IMR-90 (cell line): ENCODE measurements at regions not wholly inside any gene's neighbourhood (a gene's known extent, or its start where the extent isn't known, plus 50 kb on each side); places are given as distances from the start of the nearest gene placed in this dataset.

ENCODE experiments used
- ATAC-seq: fragments of 200-7000 bp; cut with Tn5 transposase; 2 replicates; pipeline ENCODE4 v1.9.1; 2020; ENCODE audit warnings: low read depth, mild to moderate bottlenecking, moderate library complexity
- BruUV-seq: library from RNA; stranded (reverse); fragments of 400-500 nt; replicated peaks from 2 replicates; lab custom pipeline; 2021; lab: Mats Ljungman, UMichigan
- CTCF ChIA-PET: fragments of 300-600 bp; formaldehyde crosslinking; extraction: SDS; loops from one replicate; lab custom pipeline; 2021; ENCODE audit warnings: antibody characterized with exemption; lab: Yijun Ruan, JAX
- POLR2A ChIA-PET: fragments of 300-600 bp; sonication (Branson Sonifier 250); formaldehyde crosslinking; loops from one replicate; lab custom pipeline; 2022; ENCODE audit warnings: antibody characterized with exemption; ENCODE audit not compliant: unreplicated experiment; lab: Charles Lee
- DNase-seq: peaks from one replicate; pipeline ENCODE4 v3.0.0; 2013
- H2AFZ ChIP-seq: replicated peaks from 2 replicates; pipeline ENCODE3; 2013; ENCODE audit warnings: low read length, mild to moderate bottlenecking; ENCODE audit not compliant: poor library complexity
- H2AK5ac ChIP-seq: 2 replicates; pipeline ENCODE4 v1.6.1; 2013; ENCODE audit warnings: low read depth, low read length, inconsistent platforms
- H2AK9ac ChIP-seq: replicated peaks from 2 replicates; pipeline ENCODE3; 2013; ENCODE audit warnings: mild to moderate bottlenecking, low read depth, low read length, moderate library complexity; ENCODE audit not compliant: poor library complexity
- H2BK120ac ChIP-seq: 2 replicates; pipeline ENCODE4 v1.6.1; 2013; ENCODE audit warnings: low read depth, low read length, inconsistent platforms
- H2BK15ac ChIP-seq: 3 replicates; pipeline ENCODE4 v1.6.1; 2013; ENCODE audit warnings: low read depth, low read length, inconsistent platforms
- H2BK20ac ChIP-seq: 2 replicates; pipeline ENCODE4 v1.6.1; 2013; ENCODE audit warnings: low read depth, mild to moderate bottlenecking, inconsistent platforms, low read length, moderate library complexity
- H2BK5ac ChIP-seq: 2 replicates; pipeline ENCODE4 v1.6.1; 2013; ENCODE audit warnings: mild to moderate bottlenecking, low read depth, low read length, inconsistent platforms; ENCODE audit not compliant: poor library complexity, severe bottlenecking
- H3K14ac ChIP-seq: replicated peaks from 2 replicates; pipeline ENCODE4 v1.6.1; 2013; ENCODE audit warnings: low read depth, low read length, inconsistent platforms
- H3K18ac ChIP-seq: 2 replicates; pipeline ENCODE4 v1.6.1; 2013; ENCODE audit warnings: low read depth, low read length, control low read depth
- H3K23ac ChIP-seq: 2 replicates; pipeline ENCODE4 v1.6.1; 2013; ENCODE audit warnings: low read depth, low read length, inconsistent platforms
- H3K27ac ChIP-seq: 2 replicates; pipeline ENCODE4 v1.5.1; 2013; ENCODE audit warnings: mild to moderate bottlenecking, control low read depth, low read length; ENCODE audit not compliant: insufficient read depth
- H3K27me3 ChIP-seq: 2 replicates; pipeline ENCODE4 v1.6.1; 2013; ENCODE audit warnings: low read length; ENCODE audit not compliant: control insufficient read depth, insufficient read depth
- H3K36me3 ChIP-seq: 2 replicates; pipeline ENCODE4 v1.6.1; 2013; ENCODE audit warnings: low read length, mixed read lengths; ENCODE audit not compliant: control insufficient read depth, insufficient read depth
- H3K4ac ChIP-seq: 2 replicates; pipeline ENCODE4 v1.6.1; 2013; ENCODE audit warnings: low read depth, low read length, inconsistent platforms
- H3K4me1 ChIP-seq: 2 replicates; pipeline ENCODE4 v1.6.1; 2013; ENCODE audit warnings: low read length, mixed read lengths; ENCODE audit not compliant: control insufficient read depth, insufficient read depth
- H3K4me2 ChIP-seq: 2 replicates; pipeline ENCODE4 v1.6.1; 2013; ENCODE audit warnings: low read depth, mild to moderate bottlenecking, control low read depth, low read length, moderate library complexity
- H3K4me3 ChIP-seq: 2 replicates; pipeline ENCODE4 v1.5.1; 2013; ENCODE audit warnings: low read depth, mild to moderate bottlenecking, control low read depth, low read length, moderate library complexity; ENCODE audit not compliant: insufficient read depth
- H3K56ac ChIP-seq: 2 replicates; pipeline ENCODE4 v1.6.1; 2013; ENCODE audit warnings: low read length, inconsistent platforms; ENCODE audit not compliant: insufficient read depth; ENCODE audit errors: extremely low read depth
- H3K79me1 ChIP-seq, 2 experiments: 2 replicates each; pipeline ENCODE4 v1.6.1; 2013; ENCODE audit warnings: low read length in 2 of 2, inconsistent platforms in 1 of 2, low read depth in 1 of 2
- H3K9ac ChIP-seq: 2 replicates; pipeline ENCODE4 v1.6.1; 2013; ENCODE audit warnings: low read depth, low read length, control low read depth
- H3K9me1 ChIP-seq: 2 replicates; pipeline ENCODE4 v1.6.1; 2013; ENCODE audit warnings: low read length, inconsistent platforms; ENCODE audit not compliant: insufficient read depth
- H3K9me3 ChIP-seq: 2 replicates; pipeline ENCODE4 v1.6.1; 2013; ENCODE audit warnings: low read length; ENCODE audit not compliant: control insufficient read depth, insufficient read depth
- H4K20me1 ChIP-seq: 2 replicates; pipeline ENCODE4 v1.6.1; 2013; ENCODE audit warnings: low read length, inconsistent platforms; ENCODE audit not compliant: insufficient read depth
- H4K5ac ChIP-seq: 2 replicates; pipeline ENCODE4 v1.6.1; 2013; ENCODE audit warnings: mild to moderate bottlenecking, low read depth, low read length, control low read depth
- H4K8ac ChIP-seq, 2 experiments: 2 replicates each; pipeline ENCODE4 v1.6.1; 2013; ENCODE audit warnings: low read depth in 2 of 2, low read length in 2 of 2, control low read depth in 1 of 2, inconsistent platforms in 1 of 2
- H4K91ac ChIP-seq: 2 replicates; pipeline ENCODE4 v1.6.1; 2013; ENCODE audit warnings: low read depth, low read length, inconsistent platforms; ENCODE audit not compliant: insufficient read depth
- BHLHE40 ChIP-seq: fragments of 150-350 bp; IDR thresholded peaks from 2 replicates; pipeline ENCODE4 v1.6.1; 2016; ENCODE audit warnings: mild to moderate bottlenecking, low read depth, low read length
- CEBPB ChIP-seq: IDR thresholded peaks from 2 replicates; pipeline ENCODE4 v1.6.1; 2012; ENCODE audit warnings: low read depth, low read length, improper control_type of control experiment
- CHD1 ChIP-seq: IDR thresholded peaks from 2 replicates; pipeline ENCODE4 v1.6.1; 2012; ENCODE audit warnings: low read depth, low read length, improper control_type of control experiment
- CTCF ChIP-seq: conservative IDR thresholded peaks from 2 replicates; pipeline ENCODE4 v1.5.1; 2012; ENCODE audit warnings: mild to moderate bottlenecking, low read depth, low read length, improper control_type of control experiment
- FOS ChIP-seq: fragments of 150-350 bp; IDR thresholded peaks from 2 replicates; pipeline ENCODE4 v1.6.1; 2016; ENCODE audit warnings: low read depth, low read length
- MAFK ChIP-seq: IDR thresholded peaks from 2 replicates; pipeline ENCODE4 v1.6.1; 2012; ENCODE audit warnings: low read depth, low read length, improper control_type of control experiment
- MAZ ChIP-seq: IDR thresholded peaks from 2 replicates; pipeline ENCODE4 v1.6.1; 2012; ENCODE audit warnings: low read depth, mild to moderate bottlenecking, low read length, improper control_type of control experiment, moderate library complexity, borderline replicate concordance
- MXI1 ChIP-seq: IDR thresholded peaks from 2 replicates; pipeline ENCODE4 v1.6.1; 2012; ENCODE audit warnings: low read depth, mild to moderate bottlenecking, low read length, moderate library complexity, borderline replicate concordance
- NFE2L2 ChIP-seq: fragments of 150-350 bp; IDR thresholded peaks from 2 replicates; pipeline ENCODE4 v1.6.1; 2016; ENCODE audit warnings: low read depth, mild to moderate bottlenecking, low read length
- POLR2A ChIP-seq: IDR thresholded peaks from 2 replicates; pipeline ENCODE4 v1.6.1; 2012; ENCODE audit warnings: mild to moderate bottlenecking, low read depth, low read length
- RAD21 ChIP-seq: IDR thresholded peaks from 2 replicates; pipeline ENCODE4 v1.6.1; 2012; ENCODE audit warnings: low read length, improper control_type of control experiment
- RCOR1 ChIP-seq: IDR thresholded peaks from 2 replicates; pipeline ENCODE4 v1.6.1; 2012; ENCODE audit warnings: mild to moderate bottlenecking, low read length, improper control_type of control experiment; ENCODE audit not compliant: insufficient replicate concordance
- RFX5 ChIP-seq: IDR thresholded peaks from 2 replicates; pipeline ENCODE4 v1.8.0; 2012; ENCODE audit warnings: low read depth, mild to moderate bottlenecking, low read length, moderate library complexity
- SMC3 ChIP-seq: fragments of 150-350 bp; IDR thresholded peaks from 2 replicates; pipeline ENCODE4 v1.6.1; 2016; ENCODE audit warnings: low read depth, mild to moderate bottlenecking, antibody characterized with exemption, low read length, moderate library complexity
- USF2 ChIP-seq: fragments of 150-350 bp; IDR thresholded peaks from 2 replicates; pipeline ENCODE4 v1.6.1; 2017; ENCODE audit warnings: mild to moderate bottlenecking, antibody characterized with exemption, low read length, low read depth
- WGBS, 2 experiments: methylation state at CpG; one replicate each; pipeline versions ENCODE4 v1.1.5 to v1.1.7; 2013; ENCODE audit warnings: missing lambda C conversion rate in 2 of 2; ENCODE audit not compliant: insufficient read length in 1 of 2; ENCODE audit errors: extremely low coverage in 2 of 2; 5-methylcytosine and 5-hydroxymethylcytosine counted together
- dilution Hi-C: fragments of 300-500 bp; cut with HindIII; formaldehyde crosslinking; loops from one replicate; pipeline ENCODE4 v1.14.3; 2018; ENCODE audit warnings: low sequenced_read_pairs; ENCODE audit not compliant: unreplicated experiment
- in situ Hi-C: fragments of 300-500 bp; cut with MboI; formaldehyde crosslinking; loops from 3 replicates; pipeline ENCODE4 v1.14.3; 2019; ENCODE audit warnings: low sequenced_read_pairs, inconsistent platforms, mixed read lengths
- intact Hi-C: fragments of 100-400 bp; cut with micrococcal nuclease; formaldehyde crosslinking; loops from 2 replicates; pipeline ENCODE4 v1.10.0; 2022
- TF ChIP-seq, protein P1 (sequence below): fragments of 150-350 bp; IDR thresholded peaks from 2 replicates; pipeline ENCODE4 v1.6.1; 2016; ENCODE audit warnings: low read depth, mild to moderate bottlenecking, low read length, moderate library complexity, borderline replicate concordance

- no peak overlapping the region for H3K27ac ChIP-seq
- no peak overlapping the region for H3K56ac ChIP-seq
- in situ Hi-C loops (no loop called here), intact Hi-C loops (no loop called here), dilution Hi-C loops (no loop called here)
- no peak overlapping the region for H3K4ac ChIP-seq
- no peak overlapping the region for H3K23ac ChIP-seq
- no peak overlapping the region for H2AK5ac ChIP-seq
- H3K4me2 ChIP-seq = no peak overlapping the region
- no peak overlapping the region for H4K91ac ChIP-seq
- H3K4me1 ChIP-seq = no peaks in the 10 kb centered on the region
- peaks cover 33% of the 10 kb centered on the region for H3K9me3 ChIP-seq
- ATAC-seq = no peak
- H4K5ac ChIP-seq = no peak overlapping the region
- H2BK20ac ChIP-seq = no peak overlapping the region
- H3K9ac ChIP-seq = no peak overlapping the region
- TF ChIP-seq CEBPB (no peak), MXI1 (no peak), RCOR1 (no peak), NFE2L2 (no peak), CTCF (no peak), CHD1 (no peak), SMC3 (no peak), MAZ (no peak), RAD21 (no peak), RFX5 (no peak), FOS (no peak), POLR2A (no peak), BHLHE40 (no peak), MAFK (no peak), USF2 (no peak)
- TF ChIP-seq, protein P1, sequence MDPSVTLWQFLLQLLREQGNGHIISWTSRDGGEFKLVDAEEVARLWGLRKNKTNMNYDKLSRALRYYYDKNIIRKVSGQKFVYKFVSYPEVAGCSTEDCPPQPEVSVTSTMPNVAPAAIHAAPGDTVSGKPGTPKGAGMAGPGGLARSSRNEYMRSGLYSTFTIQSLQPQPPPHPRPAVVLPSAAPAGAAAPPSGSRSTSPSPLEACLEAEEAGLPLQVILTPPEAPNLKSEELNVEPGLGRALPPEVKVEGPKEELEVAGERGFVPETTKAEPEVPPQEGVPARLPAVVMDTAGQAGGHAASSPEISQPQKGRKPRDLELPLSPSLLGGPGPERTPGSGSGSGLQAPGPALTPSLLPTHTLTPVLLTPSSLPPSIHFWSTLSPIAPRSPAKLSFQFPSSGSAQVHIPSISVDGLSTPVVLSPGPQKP = no peak
- no peak for DNase-seq
- WGBS, 2 experiments = no CpG with 5 or more reads among the region's 6 CpGs
- no peak overlapping the region for H2AK9ac ChIP-seq
- H4K8ac ChIP-seq = no peak overlapping the region
- H3K18ac ChIP-seq = no peak overlapping the region
- CTCF ChIA-PET = interaction anchor here (0.6 kb wide), 1 partner anchor 48 kb away, joined by 3 read pairs; no protein-coding TSS in a partner anchor
- H2BK15ac ChIP-seq = no peak overlapping the region
- H2BK120ac ChIP-seq = no peak overlapping the region
- BruUV-seq = no TSS peak
- no peaks in the 10 kb centered on the region for H3K79me1 ChIP-seq
- H3K36me3 ChIP-seq = no peaks in the 10 kb centered on the region
- POLR2A ChIA-PET = no interaction called here
- H4K20me1 ChIP-seq = no peaks in the 10 kb centered on the region
- H3K4me3 ChIP-seq = no peak overlapping the region
- no peak overlapping the region for H2AFZ ChIP-seq
- H3K9me1 ChIP-seq = no peaks in the 10 kb centered on the region
- H3K27me3 ChIP-seq = no peaks in the 10 kb centered on the region
- no peak overlapping the region for H3K14ac ChIP-seq
- H2BK5ac ChIP-seq = no peak overlapping the region
Measured at GRCh38 chr10:123425680-123426079, 240.5 kb upstream of the GPR26 start.
